ENCODE measurements at regions not wholly inside any gene's neighbourhood (a gene's known extent, or its start where the extent isn't known, plus 50 kb on each side); places are given as distances from the start of the nearest gene placed in this dataset.

GRCh38 chr6:134557509-134557908, 239.6 kb upstream of the SGK1 start:
- DNase-seq: no peak
- no peak for TF ChIP-seq POLR2A (IDR thresholded peaks at IDR 0.05)
- no peak for TF ChIP-seq CTCF (IDR thresholded peaks at IDR 0.05)
- Histone ChIP-seq H3K27ac (no peak overlapping the region), H3K27me3 (no peaks in the 10 kb centered on the region), H3K9me3 (no peaks in the 10 kb centered on the region), H3K36me3 (ENCODE audit: low read depth, missing control alignments) (no peaks in the 10 kb centered on the region), H3K4me1 (no peaks in the 10 kb centered on the region), H3K4me3 (no peak overlapping the region)
- intact Hi-C loops (cut with DNase I; ENCODE audit: low total_unique reads): no loop called here
- 82 to 86% methylated on average over 1 of the region's 1 CpG for WGBS, 2 donors

GRCh38 chr6:134555672-134556071, 237.8 kb upstream of the SGK1 start:
- intact Hi-C loops (cut with DNase I; ENCODE audit: low total_unique reads): no loop called here
- H3K4me1 ChIP-seq: peaks cover 6% of the 10 kb centered on the region
- H3K9me3 ChIP-seq: no peaks in the 10 kb centered on the region
- no peak overlapping the region for H3K27ac ChIP-seq
- no peaks in the 10 kb centered on the region for H3K27me3 ChIP-seq
- no peak overlapping the region for H3K4me3 ChIP-seq
- WGBS, 2 donors: 95 to 97% methylated on average over 1 of the region's 1 CpG
- no peak for TF ChIP-seq CTCF (IDR thresholded peaks at IDR 0.05)
- TF ChIP-seq POLR2A (IDR thresholded peaks at IDR 0.05): no peak
- H3K36me3 ChIP-seq (ENCODE audit: low read depth, missing control alignments): no peaks in the 10 kb centered on the region
- no peak for DNase-seq

GRCh38 chr6:134553936-134554335, 236.0 kb upstream of the SGK1 start:
- TF ChIP-seq POLR2A (IDR thresholded peaks at IDR 0.05): no peak
- TF ChIP-seq CTCF (IDR thresholded peaks at IDR 0.05): no peak
- Histone ChIP-seq H3K27ac (no peak overlapping the region), H3K9me3 (no peaks in the 10 kb centered on the region), H3K36me3 (ENCODE audit: low read depth, missing control alignments) (no peaks in the 10 kb centered on the region), H3K4me3 (no peak overlapping the region), H3K27me3 (no peaks in the 10 kb centered on the region), H3K4me1 (peaks cover 10% of the 10 kb centered on the region)
- intact Hi-C loops (cut with DNase I; ENCODE audit: low total_unique reads): no loop called here
- no peak for DNase-seq
- 71 to 88% methylated on average over 3 of the region's 3 CpGs for WGBS, 2 donors

- Histone ChIP-seq H3K9me3 (no peaks in the 10 kb centered on the region), H3K4me3 (no peak overlapping the region), H3K4me1 (peaks cover 10% of the 10 kb centered on the region), H3K27me3 (no peaks in the 10 kb centered on the region), H3K36me3 (ENCODE audit: low read depth, missing control alignments) (no peaks in the 10 kb centered on the region), H3K27ac (no peak overlapping the region)
- no peak for TF ChIP-seq POLR2A (IDR thresholded peaks at IDR 0.05)
- no peak for TF ChIP-seq CTCF (IDR thresholded peaks at IDR 0.05)
- DNase-seq: no peak
- 53 to 62% methylated on average over 6 of the region's 6 CpGs for WGBS, 2 donors
- intact Hi-C loops (cut with DNase I; ENCODE audit: low total_unique reads): no loop called here
Observed at GRCh38 chr6:134551245-134551960, 233.5 kb upstream of the SGK1 start.

- Histone ChIP-seq H3K4me3 (no peak overlapping the region), H3K4me1 (peaks cover 10% of the 10 kb centered on the region), H3K27me3 (no peaks in the 10 kb centered on the region), H3K9me3 (no peaks in the 10 kb centered on the region), H3K27ac (no peak overlapping the region), H3K36me3 (ENCODE audit: low read depth, missing control alignments) (no peaks in the 10 kb centered on the region)
- DNase-seq: no peak
- TF ChIP-seq CTCF (IDR thresholded peaks at IDR 0.05) (no peak), POLR2A (IDR thresholded peaks at IDR 0.05) (no peak)
- 30 to 44% methylated on average over 3 of the region's 3 CpGs for WGBS, 2 donors
- intact Hi-C loops (cut with DNase I; ENCODE audit: low total_unique reads): no loop called here
Observed at GRCh38 chr6:134550604-134551003, 232.7 kb upstream of the SGK1 start.
